HCT116 (cell line): ENCODE measurements at regions not wholly inside any gene's neighbourhood (a gene's known extent, or its start where the extent isn't known, plus 50 kb on each side); places are given as distances from the start of the nearest gene placed in this dataset.

Experiments
- ATAC-seq: fragments of 200-7000 bp; cut with Tn5 transposase; 2 replicates; pipeline ENCODE4 v1.9.1; 2020; ENCODE audit warnings: mild to moderate bottlenecking, moderate library complexity
- BruUV-seq: library from RNA; stranded (reverse); fragments of 400-500 nt; replicated peaks from 2 replicates; lab custom pipeline; 2021; lab: Mats Ljungman, UMichigan
- CTCF ChIA-PET: fragments of 300-600 bp; sonication (Branson Sonifier 250); formaldehyde crosslinking; loops from one replicate; lab custom pipeline; 2021; ENCODE audit warnings: antibody characterized with exemption; lab: Charles Lee
- POLR2A ChIA-PET: fragments of 300-600, 350-600 bp; sonication (Branson Sonifier 250); formaldehyde crosslinking; loops from one replicate; lab custom pipeline; 2021; ENCODE audit warnings: antibody characterized with exemption; lab: Charles Lee
- RAD21 ChIA-PET, 2 experiments: fragments of 300-600 bp; sonication (Branson Sonifier 250); formaldehyde crosslinking; loops; one replicate each; lab custom pipeline; 2023; ENCODE audit warnings: low total read pairs in 2 of 2; ENCODE audit not compliant: uncharacterized antibody in 2 of 2, unreplicated experiment in 2 of 2, low non-redundant PET in 1 of 2; lab: Charles Lee
- DNase-seq: peaks from one replicate; pipeline ENCODE4 v3.0.0-alpha.2; 2010; ENCODE audit warnings: low read depth, low spot score
- H2AFZ ChIP-seq: fragments of 200-600 bp; shearing (Covaris generic), sonication (generic); 2 replicates; pipeline ENCODE4 v1.6.1; 2017; ENCODE audit warnings: low read depth, mixed run types, mixed read lengths, antibody characterized with exemption, low read length; ENCODE audit not compliant: poor library complexity, severe bottlenecking
- H3K27ac ChIP-seq: 2 replicates; pipeline ENCODE4 v1.5.1; 2012; ENCODE audit warnings: low read depth, low read length
- H3K27me3 ChIP-seq: fragments of 200-600 bp; sonication (generic); 2 replicates; pipeline ENCODE4 v1.6.1; 2016; ENCODE audit warnings: mixed run types, low read length, mixed read lengths; ENCODE audit not compliant: insufficient read depth
- H3K36me3 ChIP-seq, 2 experiments: fragments of 200-500 bp in 1 of 2; fragments of 200-600 bp in 1 of 2; sonication (Bioruptor generic) in 1 of 2; sonication (generic) in 1 of 2; 2 replicates each; pipeline versions ENCODE4 v1.5.1 to v1.6.1; 2014 to 2016; ENCODE audit warnings: low read length in 2 of 2, inconsistent platforms in 1 of 2, mixed read lengths in 1 of 2, mixed run types in 1 of 2; ENCODE audit not compliant: insufficient read depth in 2 of 2, control insufficient read depth in 1 of 2
- H3K4me1 ChIP-seq, 2 experiments: fragments of 200-600 bp in 1 of 2; sonication (generic) in 1 of 2; 2 replicates each; pipeline versions ENCODE4 v1.5.1 to v1.6.1; 2012 to 2017; ENCODE audit warnings: low read length in 2 of 2, inconsistent platforms in 1 of 2, mild to moderate bottlenecking in 1 of 2, mixed read lengths in 1 of 2, mixed run types in 1 of 2, moderate library complexity in 1 of 2; ENCODE audit not compliant: insufficient read depth in 2 of 2, control insufficient read depth in 1 of 2
- H3K4me2 ChIP-seq: fragments of 200-600 bp; sonication (generic); 2 replicates; pipeline ENCODE4 v1.6.1; 2017; ENCODE audit warnings: mixed run types, low read length, mixed read lengths
- H3K4me3 ChIP-seq, 2 experiments: fragments of 200-600 bp in 1 of 2; sonication (generic) in 1 of 2; replicated peaks in 1 of 2; 2 replicates each; pipeline ENCODE4 v1.5.1; 2011 to 2016; ENCODE audit warnings: low read length in 2 of 2, control low read depth in 1 of 2, low read depth in 1 of 2, mild to moderate bottlenecking in 1 of 2, mixed read lengths in 1 of 2, mixed run types in 1 of 2
- H3K79me2 ChIP-seq: fragments of 200-600 bp; sonication (generic); 2 replicates; pipeline ENCODE4 v1.6.1; 2017; ENCODE audit warnings: mild to moderate bottlenecking, mixed run types, low read length, moderate library complexity, mixed read lengths; ENCODE audit not compliant: insufficient read depth
- H3K9ac ChIP-seq: fragments of 200-600 bp; sonication (generic); 2 replicates; pipeline ENCODE4 v1.6.1; 2016; ENCODE audit warnings: low read length, mixed read lengths
- H3K9me2 ChIP-seq: fragments of 200-600 bp; sonication (generic), shearing (Covaris generic); 2 replicates; pipeline ENCODE4 v1.6.1; 2017; ENCODE audit warnings: mixed run types, mild to moderate bottlenecking, moderate library complexity; ENCODE audit not compliant: insufficient read depth
- H3K9me3 ChIP-seq, 2 experiments: fragments of 200-500 bp in 1 of 2; fragments of 200-600 bp in 1 of 2; sonication (Bioruptor generic) in 1 of 2; sonication (generic) in 1 of 2; 2 replicates each; pipeline ENCODE4 v1.6.1; 2014 to 2017; ENCODE audit warnings: low read length in 2 of 2, mixed read lengths in 2 of 2, inconsistent platforms in 1 of 2, low read depth in 1 of 2, mild to moderate bottlenecking in 1 of 2, mixed run types in 1 of 2, moderate library complexity in 1 of 2; ENCODE audit not compliant: control insufficient read depth in 1 of 2, insufficient read depth in 1 of 2
- H4K20me1 ChIP-seq: fragments of 200-600 bp; sonication (generic), shearing (Covaris generic); 2 replicates; pipeline ENCODE4 v1.6.1; 2017; ENCODE audit warnings: mixed run types, mild to moderate bottlenecking, moderate library complexity; ENCODE audit not compliant: insufficient read depth
- CBX3 ChIP-seq: IDR thresholded peaks from 2 replicates; pipeline ENCODE4 v1.6.1; 2012; ENCODE audit warnings: low read depth
- CEBPB ChIP-seq: IDR thresholded peaks from 2 replicates; pipeline ENCODE4 v1.6.1; 2012; ENCODE audit warnings: low read depth
- CTCF ChIP-seq, 3 experiments: fragments of 200-600 bp in 1 of 3; sonication (generic) in 1 of 3; IDR thresholded peaks in 2 of 3; conservative IDR thresholded peaks in 1 of 3; 2 replicates each; pipeline ENCODE4 v1.5.1; 2012 to 2017; ENCODE audit warnings: low read depth in 2 of 3, low read length in 2 of 3, antibody characterized with exemption in 1 of 3, borderline replicate concordance in 1 of 3, control low read depth in 1 of 3, mild to moderate bottlenecking in 1 of 3, mixed read lengths in 1 of 3, mixed run types in 1 of 3, moderate library complexity in 1 of 3; ENCODE audit not compliant: insufficient read depth in 1 of 3
- EGR1 ChIP-seq: IDR thresholded peaks from 2 replicates; pipeline ENCODE4 v1.6.1; 2012; ENCODE audit warnings: low read depth
- FOSL1 ChIP-seq: IDR thresholded peaks from 2 replicates; pipeline ENCODE4 v1.6.1; 2012; ENCODE audit warnings: low read depth
- JUND ChIP-seq: IDR thresholded peaks from 2 replicates; pipeline ENCODE4 v1.6.1; 2012
- POLR2A ChIP-seq: IDR thresholded peaks from 2 replicates; pipeline ENCODE4 v1.7.0; 2011; ENCODE audit warnings: borderline replicate concordance; ENCODE audit not compliant: insufficient read depth, insufficient read length; ENCODE audit errors: extremely low read depth
- POLR2AphosphoS5 ChIP-seq: IDR thresholded peaks from 2 replicates; pipeline ENCODE4 v1.6.1; 2011; ENCODE audit warnings: mild to moderate bottlenecking, low read depth, low read length, moderate library complexity
- RAD21 ChIP-seq: IDR thresholded peaks from 2 replicates; pipeline ENCODE4 v1.6.1; 2012; ENCODE audit warnings: low read depth, mild to moderate bottlenecking
- REST ChIP-seq: IDR thresholded peaks from 2 replicates; pipeline ENCODE4 v1.6.1; 2012; ENCODE audit warnings: low read depth
- SIN3A ChIP-seq: IDR thresholded peaks from 2 replicates; pipeline ENCODE4 v1.6.1; 2012; ENCODE audit warnings: low read depth
- SRF ChIP-seq: IDR thresholded peaks from 2 replicates; pipeline ENCODE4 v1.6.1; 2012; ENCODE audit warnings: low read depth
- TCF7L2 ChIP-seq: IDR thresholded peaks from 2 replicates; pipeline ENCODE4 v1.7.0; 2011; ENCODE audit warnings: borderline replicate concordance, inconsistent platforms; ENCODE audit not compliant: insufficient read depth, insufficient read length; ENCODE audit errors: extremely low read depth
- ZFX ChIP-seq: fragments of 450-650 bp; IDR thresholded peaks from 2 replicates; pipeline ENCODE4 v1.6.1; 2017
- ZNF274 ChIP-seq: fragments of 200-500 bp; sonication (Bioruptor generic); IDR thresholded peaks from 2 replicates; pipeline ENCODE4 v1.6.1; 2014; ENCODE audit warnings: mild to moderate bottlenecking, low read depth, low read length, inconsistent platforms
- intact Hi-C: fragments of 100-400 bp; cut with micrococcal nuclease; formaldehyde crosslinking; loops from 2 replicates; pipeline ENCODE4 v1.10.0; 2022

GRCh38 chr2:122539920-122540319 is 784.5 kb downstream of the TSN start:
- no peak for DNase-seq
- ChIA-PET POLR2A (no interaction called here), CTCF (no interaction called here)
- Histone ChIP-seq H2AFZ (no peak overlapping the region), H3K9me2 (no peaks in the 10 kb centered on the region), H3K4me1 (no peaks in the 10 kb centered on the region), H3K79me2 (no peaks in the 10 kb centered on the region)
- BruUV-seq: no TSS peak
- TF ChIP-seq POLR2AphosphoS5 (no peak), SRF (no peak), CBX3 (no peak), CEBPB (no peak), JUND (no peak), RAD21 (no peak), ZFX (no peak), ZNF274 (no peak), CTCF (IDR thresholded peaks at IDR 0.05 in 2 of 3, conservative IDR thresholded peaks at IDR 0.05 in 1 of 3; ENCODE audit: borderline replicate concordance in 1 of 3, insufficient read depth in 1 of 3, low read depth in 2 of 3, low read length in 2 of 3) (no peak), POLR2A (no peak), REST (no peak), FOSL1 (no peak), TCF7L2 (no peak), EGR1 (no peak), SIN3A (no peak)
- TF ChIP-seq, all 23 proteins: peak for 0
- Histone ChIP-seq H3K27me3 (no peaks in the 10 kb centered on the region), H3K9me3 (peaks cover 1 to 5% of the 10 kb centered on the region in 2 experiments; a peak in 2 of 4 replicates), H4K20me1 (no peaks in the 10 kb centered on the region), H3K9ac (no peak overlapping the region), H3K4me3 (no peak overlapping the region), H3K4me2 (no peak overlapping the region), H3K36me3 (no peaks in the 10 kb centered on the region), H3K27ac (no peak overlapping the region)
- ATAC-seq: no peak
- intact Hi-C loops: no loop called here
- RAD21 ChIA-PET: no interaction called here
